ENCODE measurements at regions not wholly inside any gene's neighbourhood (a gene's known extent, or its start where the extent isn't known, plus 50 kb on each side); places are given as distances from the start of the nearest gene placed in this dataset.
"Not testable (repeated sequence)": the region's sequence is repeated elsewhere in the genome, so short reads cannot be mapped to it uniquely, and the experiment has no call there.

DNA sequence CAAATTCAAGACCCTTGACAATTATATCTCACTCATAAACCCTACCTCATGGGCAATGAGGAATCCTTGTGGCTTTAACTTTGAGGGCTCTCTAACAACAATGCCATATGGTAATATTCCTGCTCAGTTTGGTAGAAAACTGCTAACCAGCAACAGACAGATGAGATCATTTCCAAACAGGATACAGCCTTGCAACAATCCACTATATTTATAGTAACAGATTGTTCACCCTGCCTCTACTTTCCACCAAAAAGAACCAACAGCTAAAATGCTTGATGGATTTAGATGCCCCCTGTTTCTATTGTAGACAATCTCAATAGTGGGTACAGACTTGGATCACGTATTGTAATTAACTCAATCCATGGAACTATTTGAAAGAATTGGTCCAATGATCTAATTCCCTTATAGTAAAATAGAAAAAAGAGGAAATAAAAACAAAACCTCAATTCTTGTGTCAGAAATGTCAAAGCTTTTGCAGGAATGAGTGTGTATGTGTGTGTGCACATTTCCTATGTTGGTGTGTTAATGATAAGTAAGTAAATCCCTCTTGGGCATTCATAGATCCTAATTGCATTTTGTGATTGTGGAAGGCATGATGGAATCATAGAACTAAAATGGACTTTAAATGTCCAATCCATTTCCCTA, 100.0 kb upstream of the EDEM3 start:
- DNase-seq (ENCODE audit: low spot score) = peak; percentile 61

DNA sequence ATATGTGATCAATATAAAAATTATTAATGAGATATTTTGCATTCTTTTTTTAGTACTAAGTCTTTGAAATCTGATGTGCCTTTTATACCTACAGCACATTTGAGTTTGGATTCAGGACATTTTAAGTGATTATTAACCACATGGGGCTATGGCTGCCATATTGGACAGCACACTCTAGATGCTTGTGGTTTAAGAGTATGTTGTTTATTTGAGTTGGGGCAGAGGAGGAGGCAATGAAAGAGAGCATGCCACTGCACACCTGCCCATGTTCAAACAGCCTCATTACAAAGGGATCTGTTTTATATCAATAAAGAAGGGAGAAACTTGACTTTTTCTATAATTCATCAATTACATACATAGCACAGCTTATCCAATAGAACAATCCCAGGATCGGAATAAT, 99.4 kb upstream of the EDEM3 start:
- no peak for DNase-seq (ENCODE audit: low spot score)

GRCh38 chr1:184851822-184852746, 97.4 kb upstream of the EDEM3 start:
- no peak for DNase-seq (ENCODE audit: low spot score)

DNA sequence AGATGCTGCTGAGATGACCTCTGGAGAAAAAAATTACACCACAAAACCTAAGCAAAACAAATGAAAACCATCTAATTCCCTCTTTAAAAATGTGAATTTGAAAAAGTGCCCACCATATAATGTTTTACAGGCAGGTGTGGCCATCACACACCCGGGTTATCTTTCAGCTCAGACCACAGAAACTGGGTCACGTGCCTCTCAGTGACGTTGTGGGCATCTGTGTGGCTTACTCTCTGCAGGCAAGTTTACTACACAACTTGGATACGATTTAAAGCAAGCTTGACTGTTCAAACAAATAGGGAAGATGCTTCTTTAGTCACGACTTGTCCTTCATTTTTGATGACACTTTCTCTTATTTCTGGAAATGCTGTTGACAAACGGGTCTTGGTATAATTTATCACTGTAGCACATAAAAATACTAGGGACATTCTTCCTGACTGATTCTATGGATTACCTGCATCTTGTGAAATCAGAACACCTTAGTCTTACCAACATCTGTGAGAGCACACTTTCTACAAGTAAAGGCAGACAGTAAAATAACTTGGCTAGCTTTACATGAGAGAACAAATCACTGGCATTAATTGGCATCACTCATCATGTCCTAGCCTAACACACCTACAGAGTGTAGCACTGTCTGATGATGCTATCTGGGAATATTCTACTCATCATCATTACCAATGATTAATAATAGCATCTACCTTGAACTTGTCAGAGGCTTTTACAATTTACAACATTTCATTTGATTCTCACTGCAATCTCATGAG, 89.3 kb upstream of the EDEM3 start:
- no peak for DNase-seq (ENCODE audit: low spot score)

DNA sequence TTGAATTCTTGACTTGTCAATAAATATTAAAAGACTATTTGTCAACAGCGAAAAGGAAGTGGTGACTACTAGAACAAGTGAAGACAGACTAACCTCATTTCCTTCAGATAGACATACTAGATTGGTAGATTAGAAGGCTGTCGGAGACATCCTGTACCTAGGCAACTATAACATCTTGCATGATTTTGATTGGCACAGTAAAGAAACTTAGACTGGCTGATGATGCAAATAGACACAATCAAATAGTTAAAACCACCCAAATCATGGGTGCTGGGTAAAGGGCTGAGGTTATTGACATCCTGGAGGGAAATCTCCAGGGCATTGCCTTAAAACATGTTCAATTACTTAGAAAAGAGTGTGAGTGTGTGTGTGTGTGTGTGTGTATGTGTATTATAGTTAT, 85.9 kb upstream of the EDEM3 start:
- no peak for DNase-seq (ENCODE audit: low spot score)

DNA sequence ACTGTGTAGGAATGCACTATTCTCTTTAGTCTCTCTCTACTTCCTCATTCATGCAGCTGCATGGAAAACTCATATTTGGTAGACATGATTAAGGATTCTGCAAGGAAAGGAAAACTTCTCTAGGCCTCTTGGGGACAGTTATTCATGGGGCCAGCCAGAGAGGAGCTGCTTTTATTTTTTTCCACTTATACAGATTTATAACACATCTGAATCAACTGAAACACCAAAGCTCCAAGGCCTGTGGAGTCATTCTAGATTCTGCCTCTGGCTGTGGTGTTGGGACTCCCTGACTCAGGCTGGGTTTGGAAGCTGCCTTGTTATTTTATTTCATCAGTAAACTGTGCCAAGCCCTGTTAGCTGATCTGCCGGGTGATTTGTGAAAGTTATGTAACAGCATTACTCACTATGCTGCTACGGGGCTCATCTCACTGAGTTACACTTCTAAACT, 83.9 kb upstream of the EDEM3 start:
- peak; percentile 95 for DNase-seq (ENCODE audit: low spot score)

DNA sequence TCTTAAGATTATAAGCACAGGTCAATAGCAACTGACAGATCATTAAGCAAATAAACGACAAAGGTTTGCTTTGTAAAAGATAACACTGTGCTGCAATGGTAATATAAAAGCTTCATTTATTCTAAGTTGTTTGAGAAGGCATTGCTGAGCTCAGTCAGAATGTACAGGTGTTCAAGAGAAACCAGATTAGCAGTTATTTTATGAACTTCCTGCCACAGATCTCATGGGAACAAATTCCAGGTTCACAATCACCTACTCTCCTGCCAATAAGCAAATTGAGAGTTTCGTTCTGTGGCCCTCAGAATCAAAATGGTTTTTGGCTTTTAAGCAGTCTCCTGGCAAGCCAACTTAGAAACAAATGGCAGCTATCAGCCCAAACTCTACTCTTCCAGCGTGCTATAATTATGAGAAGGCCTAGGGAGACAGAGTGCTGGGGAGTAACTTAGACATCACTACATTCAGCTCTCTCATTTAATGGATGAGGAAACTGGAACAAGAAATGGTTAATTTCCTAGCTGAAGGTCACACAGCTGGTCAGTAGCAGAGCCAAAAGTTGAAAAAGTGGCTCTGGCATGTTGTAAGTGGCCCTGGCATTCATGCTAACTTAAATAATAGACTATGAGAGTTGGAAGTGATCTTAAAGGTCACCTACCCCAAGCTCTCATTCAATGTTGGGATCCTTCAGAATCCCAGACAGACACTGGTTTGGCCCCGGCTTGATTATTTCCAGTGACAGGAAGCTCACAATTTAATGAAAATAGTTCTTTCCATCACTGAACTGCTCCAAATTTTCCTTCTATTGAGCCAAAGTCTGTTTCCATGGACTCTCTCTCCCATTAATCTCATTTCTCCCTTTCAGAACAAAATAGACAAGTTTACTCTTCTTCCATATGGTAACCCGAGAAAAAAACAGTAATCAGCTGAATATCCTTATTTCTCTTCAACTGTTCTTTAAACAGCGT, 82.6 kb upstream of the EDEM3 start:
- DNase-seq (ENCODE audit: low spot score) = no peak

- no peak for DNase-seq (ENCODE audit: low spot score)
Measured at GRCh38 chr1:184836141-184836540, 81.5 kb upstream of the EDEM3 start.

GRCh38 chr1:184833994-184834393, 79.3 kb upstream of the EDEM3 start:
- DNase-seq (ENCODE audit: low spot score) = not testable (repeated sequence)

GRCh38 chr1:184832517-184832916, 77.9 kb upstream of the EDEM3 start:
- no peak for DNase-seq (ENCODE audit: low spot score)

DNA sequence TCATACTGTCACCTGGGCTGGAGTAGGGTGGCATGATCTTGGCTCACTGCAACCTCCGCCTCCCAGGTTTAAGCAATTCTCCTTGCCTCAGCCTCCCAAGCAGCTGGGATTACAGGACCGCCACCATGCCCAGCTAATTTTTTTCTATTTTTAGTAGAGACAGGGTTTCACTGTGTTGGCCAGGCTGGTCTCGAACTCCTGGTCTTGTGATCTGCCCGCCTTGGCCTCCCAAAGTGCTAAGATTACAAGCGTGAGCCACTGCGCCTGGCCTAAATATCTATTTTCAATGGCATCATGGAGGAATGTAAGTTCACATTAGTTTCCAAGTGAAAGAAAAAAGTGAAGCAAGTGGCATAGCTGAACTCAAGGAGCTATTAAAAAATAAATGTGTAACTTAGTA, 74.8 kb upstream of the EDEM3 start:
- DNase-seq (ENCODE audit: low spot score) = not testable (repeated sequence)

DNA sequence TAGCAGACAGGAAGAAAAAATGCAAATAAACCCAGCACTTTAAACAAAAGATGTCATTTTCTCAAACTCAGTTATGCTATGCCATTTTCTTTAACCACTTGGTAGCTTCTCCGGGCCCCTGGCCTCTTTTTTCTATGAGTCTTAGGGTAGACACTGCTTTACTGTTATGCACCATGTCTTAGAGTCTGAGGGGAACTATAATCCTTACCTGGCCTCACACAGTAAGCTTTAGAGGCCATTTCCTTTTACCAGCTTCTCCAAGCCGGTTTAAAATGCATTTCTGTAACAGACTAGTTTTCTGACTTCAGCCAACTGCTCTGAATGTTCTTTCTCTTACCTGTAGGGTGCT, 73.7 kb upstream of the EDEM3 start:
- no peak for DNase-seq (ENCODE audit: low spot score)

DNA sequence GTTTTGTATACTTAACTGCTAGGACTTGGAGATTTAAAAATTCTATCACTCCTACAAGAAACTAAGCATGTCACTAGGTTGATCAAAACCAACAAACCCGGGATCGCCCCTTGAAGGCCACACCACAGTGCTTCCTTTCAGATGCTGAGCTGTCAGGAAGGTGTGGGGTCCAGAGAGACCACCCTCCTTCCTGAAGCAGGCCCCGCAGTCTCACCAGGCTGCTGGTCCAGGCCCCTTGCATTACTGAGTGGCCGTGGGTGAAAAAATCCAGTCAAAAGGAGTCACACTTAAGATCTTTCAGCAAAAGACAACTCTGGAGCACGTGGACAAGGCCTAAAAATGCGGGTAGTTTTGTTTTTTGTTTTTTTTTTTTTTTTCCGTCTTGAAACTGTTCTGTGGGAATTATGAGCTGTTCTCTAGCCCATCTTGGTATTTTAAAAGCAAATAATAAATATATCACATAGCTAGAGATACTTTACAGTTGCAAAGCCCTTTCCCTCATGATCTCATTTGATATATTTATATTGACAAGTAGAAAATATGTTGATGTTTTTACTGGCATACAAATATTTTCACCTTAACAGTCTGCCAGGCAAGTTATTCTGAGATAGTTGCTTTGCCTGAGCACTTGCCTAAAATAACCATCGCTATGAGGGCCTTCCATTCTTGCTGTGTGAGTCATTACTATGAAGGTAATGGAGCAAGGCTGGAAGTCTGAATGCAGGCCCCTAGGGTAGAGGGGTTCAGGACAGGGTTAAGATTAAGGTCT, 73.1 kb upstream of the EDEM3 start:
- peak; percentile 47 for DNase-seq (ENCODE audit: low spot score)

GRCh38 chr1:184826001-184826400, 71.3 kb upstream of the EDEM3 start:
- no peak for DNase-seq (ENCODE audit: low spot score)

- DNase-seq (ENCODE audit: low spot score) = no peak
Measured at GRCh38 chr1:184825571-184825970, 70.9 kb upstream of the EDEM3 start.

DNA sequence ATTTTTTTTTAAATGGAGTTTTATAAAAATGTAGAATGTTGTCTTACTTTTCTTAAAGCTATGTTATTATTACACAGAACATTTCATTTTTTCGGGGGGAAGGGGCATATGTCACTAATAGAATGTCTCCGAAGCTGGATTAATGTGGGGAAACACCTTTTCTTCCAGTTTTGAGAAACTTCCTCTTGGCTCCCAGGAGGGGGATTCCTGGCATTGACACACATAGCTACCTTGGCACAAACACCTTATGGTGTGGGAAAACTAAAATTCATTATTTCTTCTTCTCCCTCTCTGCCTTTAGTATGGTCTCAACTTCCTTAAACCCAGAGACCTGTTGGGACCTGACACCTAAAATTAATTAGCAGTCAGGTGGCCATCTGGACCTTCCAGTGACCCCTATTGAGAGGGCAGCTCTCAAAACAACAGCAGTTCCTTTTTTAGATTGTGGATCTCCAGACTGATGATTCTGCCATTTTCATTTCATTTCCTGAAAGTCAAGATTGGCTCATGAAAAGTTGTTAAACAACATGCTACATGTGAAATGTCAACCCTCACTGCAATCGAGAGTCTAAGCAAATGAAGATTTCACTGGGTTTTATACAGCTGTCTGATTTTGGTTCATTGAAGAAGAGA, 70.1 kb upstream of the EDEM3 start:
- no peak for DNase-seq (ENCODE audit: low spot score)

DNA sequence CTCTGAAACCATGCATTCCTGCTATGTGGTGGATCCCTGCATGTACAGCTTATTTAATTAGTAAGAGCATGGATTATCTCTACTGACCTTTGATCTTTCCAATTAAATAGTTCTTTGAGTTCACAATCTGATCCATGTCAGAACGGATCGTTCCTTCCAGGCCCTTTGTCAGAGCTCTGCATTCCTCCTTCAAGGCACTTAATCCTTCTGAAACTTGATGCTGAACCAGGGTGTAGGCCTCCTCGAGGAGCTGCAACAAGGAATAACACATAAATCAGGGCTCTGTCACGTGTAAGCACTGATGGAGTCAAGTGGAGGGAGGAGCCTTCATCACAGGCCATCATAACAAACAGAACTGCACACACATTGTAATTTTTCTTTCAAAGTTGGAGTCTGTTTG, 68.4 kb upstream of the EDEM3 start:
- DNase-seq (ENCODE audit: low spot score) = no peak

- no peak for DNase-seq (ENCODE audit: low spot score)
Measured at GRCh38 chr1:184822267-184822666, 67.6 kb upstream of the EDEM3 start.

- DNase-seq (ENCODE audit: low spot score) = no peak
Measured at GRCh38 chr1:184821658-184822057, 67.0 kb upstream of the EDEM3 start.

GRCh38 chr1:184820956-184821355, 66.3 kb upstream of the EDEM3 start:
- DNase-seq (ENCODE audit: low spot score) = no peak
